ENCODE measurements at regions not wholly inside any gene's neighbourhood (a gene's known extent, or its start where the extent isn't known, plus 50 kb on each side); places are given as distances from the start of the nearest gene placed in this dataset.
A peak's percentile ranks its signal among the peaks of the same experiment; 100 is the strongest.

GRCh38 chr6:166004471-166004870 is 163.2 kb downstream of the TBXT start:
- DNase-seq (ENCODE audit: low read depth): no peak
- TF ChIP-seq, protein P1, sequence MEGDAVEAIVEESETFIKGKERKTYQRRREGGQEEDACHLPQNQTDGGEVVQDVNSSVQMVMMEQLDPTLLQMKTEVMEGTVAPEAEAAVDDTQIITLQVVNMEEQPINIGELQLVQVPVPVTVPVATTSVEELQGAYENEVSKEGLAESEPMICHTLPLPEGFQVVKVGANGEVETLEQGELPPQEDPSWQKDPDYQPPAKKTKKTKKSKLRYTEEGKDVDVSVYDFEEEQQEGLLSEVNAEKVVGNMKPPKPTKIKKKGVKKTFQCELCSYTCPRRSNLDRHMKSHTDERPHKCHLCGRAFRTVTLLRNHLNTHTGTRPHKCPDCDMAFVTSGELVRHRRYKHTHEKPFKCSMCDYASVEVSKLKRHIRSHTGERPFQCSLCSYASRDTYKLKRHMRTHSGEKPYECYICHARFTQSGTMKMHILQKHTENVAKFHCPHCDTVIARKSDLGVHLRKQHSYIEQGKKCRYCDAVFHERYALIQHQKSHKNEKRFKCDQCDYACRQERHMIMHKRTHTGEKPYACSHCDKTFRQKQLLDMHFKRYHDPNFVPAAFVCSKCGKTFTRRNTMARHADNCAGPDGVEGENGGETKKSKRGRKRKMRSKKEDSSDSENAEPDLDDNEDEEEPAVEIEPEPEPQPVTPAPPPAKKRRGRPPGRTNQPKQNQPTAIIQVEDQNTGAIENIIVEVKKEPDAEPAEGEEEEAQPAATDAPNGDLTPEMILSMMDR (IDR thresholded peaks at IDR 0.05; ENCODE audit: insufficient read depth, low read depth, low read length): no peak
- no peak overlapping the region for H3K4me3 ChIP-seq (ENCODE audit: low read depth, low read length)

- no peak overlapping the region for H3K4me3 ChIP-seq (ENCODE audit: low read depth, low read length)
- TF ChIP-seq, protein P1 (IDR thresholded peaks at IDR 0.05; ENCODE audit: insufficient read depth, low read depth, low read length): no peak
- peak; percentile 30 for DNase-seq (ENCODE audit: low read depth)
Observed at GRCh38 chr6:166003569-166003968, 164.1 kb downstream of the TBXT start.

DNA sequence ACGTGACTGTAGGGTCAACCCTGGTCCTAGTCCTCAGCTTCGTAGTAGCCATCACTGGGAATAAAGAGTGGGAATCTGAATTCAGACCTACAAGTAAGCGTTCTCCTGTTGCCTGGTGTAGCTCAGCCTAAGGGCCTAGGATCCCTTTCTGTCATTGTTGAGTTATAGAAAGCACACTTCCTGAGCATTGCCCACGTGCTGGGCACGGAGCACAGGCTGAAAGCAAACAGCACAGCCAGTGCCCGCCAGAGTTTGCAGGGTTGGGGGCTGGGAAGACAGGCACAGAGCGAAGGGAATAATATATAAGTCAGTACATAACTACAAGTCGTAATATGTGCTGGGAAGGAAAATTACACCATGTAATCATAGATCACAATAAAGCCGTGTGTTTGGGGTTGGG is 166.3 kb downstream of the TBXT start:
- DNase-seq (ENCODE audit: low read depth): no peak
- H3K4me3 ChIP-seq (ENCODE audit: low read depth, low read length): no peak overlapping the region
- TF ChIP-seq, protein P1 (IDR thresholded peaks at IDR 0.05; ENCODE audit: insufficient read depth, low read depth, low read length): no peak

- TF ChIP-seq, protein P1 (IDR thresholded peaks at IDR 0.05; ENCODE audit: insufficient read depth, low read depth, low read length): no peak
- no peak for DNase-seq (ENCODE audit: low read depth)
- no peak overlapping the region for H3K4me3 ChIP-seq (ENCODE audit: low read depth, low read length)
Observed at GRCh38 chr6:165999279-165999678, 168.4 kb downstream of the TBXT start.

- TF ChIP-seq, protein P1 (IDR thresholded peaks at IDR 0.05; ENCODE audit: insufficient read depth, low read depth, low read length): no peak
- DNase-seq (ENCODE audit: low read depth): no peak
- no peak overlapping the region for H3K4me3 ChIP-seq (ENCODE audit: low read depth, low read length)
Observed at GRCh38 chr6:165998072-165998471, 169.6 kb downstream of the TBXT start.

DNA sequence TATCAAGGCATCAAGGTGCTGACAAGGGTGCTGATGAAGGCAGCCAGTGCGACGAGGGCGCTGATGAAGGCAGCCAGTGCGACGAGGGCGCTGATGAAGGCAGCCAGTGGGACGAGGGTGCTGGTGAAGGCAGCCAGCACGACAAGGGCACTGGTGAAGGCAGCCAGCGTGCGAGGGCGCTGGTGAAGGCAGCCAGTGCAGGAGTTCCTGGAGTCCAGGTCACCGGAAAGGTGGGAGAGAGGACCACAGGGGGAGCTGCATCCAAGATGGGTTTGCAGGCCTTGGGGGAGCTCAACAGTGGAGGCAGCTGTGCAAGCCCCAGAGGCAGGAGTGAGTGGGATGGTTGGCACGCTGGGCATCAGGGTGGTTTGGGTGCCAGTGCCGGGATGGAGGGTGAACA is 176.3 kb downstream of the TBXT start:
- no peak for DNase-seq (ENCODE audit: low read depth)
- TF ChIP-seq, protein P1 (IDR thresholded peaks at IDR 0.05; ENCODE audit: insufficient read depth, low read depth, low read length): no peak
- no peak overlapping the region for H3K4me3 ChIP-seq (ENCODE audit: low read depth, low read length)

DNA sequence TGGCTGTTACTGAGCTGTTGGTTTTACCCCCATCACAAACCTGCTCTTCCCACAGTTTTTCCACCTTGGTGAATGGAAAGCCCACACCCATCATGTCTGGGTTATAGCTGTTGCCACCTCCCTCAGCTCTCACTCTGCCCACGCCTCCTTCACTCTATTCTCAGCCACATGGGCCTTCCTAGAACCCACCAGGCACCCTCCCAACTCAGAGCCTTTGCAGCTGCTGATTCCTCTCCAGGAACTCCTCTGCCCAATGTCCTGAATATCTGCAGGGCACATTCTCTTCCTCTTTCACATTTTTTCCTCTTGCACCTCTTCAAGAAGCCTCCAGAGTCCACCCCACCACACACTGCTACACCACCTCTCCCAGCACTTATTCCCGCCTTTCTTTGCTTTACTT is 177.4 kb downstream of the TBXT start:
- TF ChIP-seq, protein P1 (IDR thresholded peaks at IDR 0.05; ENCODE audit: insufficient read depth, low read depth, low read length): no peak
- DNase-seq (ENCODE audit: low read depth): no peak
- H3K4me3 ChIP-seq (ENCODE audit: low read depth, low read length): no peak overlapping the region

All from fibroblast of villous mesenchyme (primary cell).